ENCODE measurements at regions not wholly inside any gene's neighbourhood (a gene's known extent, or its start where the extent isn't known, plus 50 kb on each side); places are given as distances from the start of the nearest gene placed in this dataset.
"Not testable (repeated sequence)": the region's sequence is repeated elsewhere in the genome, so short reads cannot be mapped to it uniquely, and the experiment has no call there.

DNA sequence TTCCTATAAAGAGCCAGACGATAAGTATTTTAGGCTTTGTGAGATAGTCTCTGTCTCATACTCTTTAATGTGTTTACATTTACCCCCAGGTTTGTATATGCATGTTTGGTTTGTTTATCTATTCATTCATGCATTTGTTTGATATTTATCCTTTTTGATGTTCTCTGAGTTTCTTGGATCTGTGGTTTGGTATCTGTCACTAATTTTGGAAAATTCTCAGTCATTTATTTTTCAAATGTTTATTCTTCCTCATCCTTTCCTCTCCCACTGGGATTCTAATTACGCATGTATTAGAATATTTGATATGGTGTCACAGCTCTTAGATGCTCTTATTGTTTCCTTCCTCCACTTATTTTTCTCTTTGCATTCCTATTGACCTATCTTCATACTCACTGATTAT is 143.2 kb downstream of the KBTBD2 start:
- TF ChIP-seq POLR2A (IDR thresholded peaks at IDR 0.05; ENCODE audit: low read length); GATA1 (IDR thresholded peaks at IDR 0.05; ENCODE audit: low read depth, low read length): not testable (repeated sequence)

Measured in erythroblast (primary cell).